IPS-NIHi7 (cell line): ENCODE measurements at regions not wholly inside any gene's neighbourhood (a gene's known extent, or its start where the extent isn't known, plus 50 kb on each side); places are given as distances from the start of the nearest gene placed in this dataset.

ENCODE experiments used
- DNase-seq: peaks from one replicate; pipeline ENCODE4 v3.0.0; 2012; ENCODE audit warnings: mixed read lengths; ENCODE audit errors: extremely low spot score

GRCh38 chr2:151197184-151198108 is 64.2 kb downstream of the RBM43 start:
- no peak for DNase-seq

GRCh38 chr2:151193576-151193975 is 68.1 kb downstream of the RBM43 start:
- no peak for DNase-seq

GRCh38 chr2:151192681-151193080 is 69.0 kb downstream of the RBM43 start:
- no peak for DNase-seq

GRCh38 chr2:151191001-151191400 is 70.7 kb downstream of the RBM43 start:
- DNase-seq, result no peak

GRCh38 chr2:151189125-151189524 is 72.5 kb downstream of the RBM43 start:
- DNase-seq, result no peak

GRCh38 chr2:151186011-151186410 is 75.7 kb downstream of the RBM43 start:
- DNase-seq, result no peak

GRCh38 chr2:151182899-151183809 is 78.5 kb downstream of the RBM43 start:
- DNase-seq, result no peak

GRCh38 chr2:151182396-151182795 is 79.3 kb downstream of the RBM43 start:
- DNase-seq, result no peak

- no peak for DNase-seq
Measured at GRCh38 chr2:151181524-151181923, 80.1 kb downstream of the RBM43 start.

GRCh38 chr2:151180123-151180522 is 81.5 kb downstream of the RBM43 start:
- DNase-seq, result no peak

- DNase-seq, result no peak
Measured at GRCh38 chr2:151178207-151178606, 83.5 kb downstream of the RBM43 start.

GRCh38 chr2:151177756-151178155 is 83.9 kb downstream of the RBM43 start:
- no peak for DNase-seq

- DNase-seq, result no peak
Measured at GRCh38 chr2:151176661-151177060, 85.0 kb downstream of the RBM43 start.

- DNase-seq, result no peak
Measured at GRCh38 chr2:151175864-151176263, 85.8 kb downstream of the RBM43 start.

GRCh38 chr2:151174127-151174526 is 87.5 kb downstream of the RBM43 start:
- no peak for DNase-seq

GRCh38 chr2:151171186-151171585 is 90.5 kb downstream of the RBM43 start:
- no peak for DNase-seq

- DNase-seq, result no peak
Measured at GRCh38 chr2:151166410-151166809, 95.3 kb downstream of the RBM43 start.

- DNase-seq, result no peak
Measured at GRCh38 chr2:151165105-151165684, 96.5 kb downstream of the RBM43 start.

GRCh38 chr2:151161821-151162551 is 99.7 kb downstream of the RBM43 start:
- peak; percentile 21 for DNase-seq

GRCh38 chr2:151159109-151159662 is 102.5 kb downstream of the RBM43 start:
- no peak for DNase-seq
